ENCODE measurements at regions not wholly inside any gene's neighbourhood (a gene's known extent, or its start where the extent isn't known, plus 50 kb on each side); places are given as distances from the start of the nearest gene placed in this dataset.

DNA sequence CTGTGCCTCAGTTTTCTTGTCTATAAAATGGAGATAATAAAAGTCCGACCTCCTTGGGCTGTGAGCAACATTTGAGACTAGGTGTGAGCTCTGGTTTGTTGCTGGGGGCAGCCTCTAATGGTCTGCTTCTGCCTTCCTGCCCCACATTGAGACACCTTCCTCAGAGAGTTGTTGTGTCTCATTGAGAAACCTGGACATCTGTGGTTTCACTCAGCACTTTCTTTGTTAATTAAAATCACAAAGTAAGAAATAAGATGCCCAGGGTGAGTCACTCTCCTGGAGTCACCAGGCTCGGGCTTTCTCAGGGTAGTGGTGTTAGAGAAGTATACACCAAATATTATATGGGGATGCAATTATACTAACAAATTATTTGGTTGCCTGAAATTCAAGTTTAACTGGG lies 389.2 kb upstream of the SALL1 start:
- Histone ChIP-seq H3K9me3 (no peaks in the 10 kb centered on the region), H3K4me3 (no peak overlapping the region), H3K36me3 (no peaks in the 10 kb centered on the region), H3K4me1 (no peaks in the 10 kb centered on the region), H3K27me3 (no peaks in the 10 kb centered on the region), H3K27ac (no peak overlapping the region)
- TF ChIP-seq, protein P1, sequence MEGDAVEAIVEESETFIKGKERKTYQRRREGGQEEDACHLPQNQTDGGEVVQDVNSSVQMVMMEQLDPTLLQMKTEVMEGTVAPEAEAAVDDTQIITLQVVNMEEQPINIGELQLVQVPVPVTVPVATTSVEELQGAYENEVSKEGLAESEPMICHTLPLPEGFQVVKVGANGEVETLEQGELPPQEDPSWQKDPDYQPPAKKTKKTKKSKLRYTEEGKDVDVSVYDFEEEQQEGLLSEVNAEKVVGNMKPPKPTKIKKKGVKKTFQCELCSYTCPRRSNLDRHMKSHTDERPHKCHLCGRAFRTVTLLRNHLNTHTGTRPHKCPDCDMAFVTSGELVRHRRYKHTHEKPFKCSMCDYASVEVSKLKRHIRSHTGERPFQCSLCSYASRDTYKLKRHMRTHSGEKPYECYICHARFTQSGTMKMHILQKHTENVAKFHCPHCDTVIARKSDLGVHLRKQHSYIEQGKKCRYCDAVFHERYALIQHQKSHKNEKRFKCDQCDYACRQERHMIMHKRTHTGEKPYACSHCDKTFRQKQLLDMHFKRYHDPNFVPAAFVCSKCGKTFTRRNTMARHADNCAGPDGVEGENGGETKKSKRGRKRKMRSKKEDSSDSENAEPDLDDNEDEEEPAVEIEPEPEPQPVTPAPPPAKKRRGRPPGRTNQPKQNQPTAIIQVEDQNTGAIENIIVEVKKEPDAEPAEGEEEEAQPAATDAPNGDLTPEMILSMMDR (IDR thresholded peaks at IDR 0.05): no peak
- DNase-seq (ENCODE audit: low spot score): no peak

DNA sequence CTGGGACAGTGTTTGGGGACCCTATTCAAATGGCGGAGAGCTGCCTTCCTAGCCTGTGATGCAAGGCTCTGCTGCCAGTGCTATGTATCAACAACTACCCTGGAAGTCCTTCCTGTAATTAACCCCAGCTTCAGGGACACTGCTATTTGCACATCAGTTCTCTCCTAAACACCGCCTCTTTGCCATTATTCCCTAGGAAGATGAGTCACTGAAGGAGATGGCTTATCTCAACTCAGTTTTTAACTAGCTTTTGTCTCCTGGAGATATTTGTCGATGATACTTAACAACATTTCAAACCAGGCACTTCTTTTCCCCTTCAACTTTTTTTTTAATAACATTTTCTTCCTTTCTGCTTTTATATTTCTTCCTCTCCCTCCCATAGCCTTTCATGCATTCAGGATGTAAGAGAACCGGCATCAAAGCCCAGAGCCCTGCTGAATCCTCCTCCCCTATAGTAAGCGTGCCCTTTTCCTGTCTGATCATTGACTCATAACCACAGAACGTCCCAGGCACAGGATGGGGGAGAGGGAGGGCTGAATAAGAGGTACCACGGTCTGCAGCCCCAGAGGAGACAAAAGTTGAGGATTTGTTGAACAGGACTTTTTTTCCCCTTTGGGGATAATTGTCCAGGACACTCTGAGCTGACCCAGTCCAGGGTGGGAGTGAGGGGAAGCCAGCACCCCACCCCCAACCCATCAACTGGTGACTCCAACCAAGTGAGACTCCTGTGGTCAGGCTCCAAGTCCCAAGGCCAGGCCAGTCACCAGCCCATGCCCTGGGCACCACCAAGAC lies 387.8 kb upstream of the SALL1 start:
- DNase-seq (ENCODE audit: low spot score): no peak
- Histone ChIP-seq H3K9me3 (no peaks in the 10 kb centered on the region), H3K27me3 (no peaks in the 10 kb centered on the region), H3K4me3 (no peak overlapping the region), H3K27ac (no peak overlapping the region), H3K36me3 (no peaks in the 10 kb centered on the region), H3K4me1 (no peaks in the 10 kb centered on the region)
- TF ChIP-seq, protein P1 (IDR thresholded peaks at IDR 0.05): no peak

GRCh38 chr16:51535591-51535990 lies 384.5 kb upstream of the SALL1 start:
- DNase-seq (ENCODE audit: low spot score): no peak
- no peak overlapping the region for H3K27ac ChIP-seq
- H3K4me3 ChIP-seq: no peak overlapping the region
- H3K36me3 ChIP-seq: no peaks in the 10 kb centered on the region
- TF ChIP-seq, protein P1 (IDR thresholded peaks at IDR 0.05): no peak
- no peaks in the 10 kb centered on the region for H3K9me3 ChIP-seq
- no peaks in the 10 kb centered on the region for H3K4me1 ChIP-seq
- H3K27me3 ChIP-seq: no peaks in the 10 kb centered on the region

GRCh38 chr16:51532551-51532950 lies 381.5 kb upstream of the SALL1 start:
- H3K27ac ChIP-seq: no peak overlapping the region
- no peaks in the 10 kb centered on the region for H3K36me3 ChIP-seq
- no peak for DNase-seq (ENCODE audit: low spot score)
- TF ChIP-seq, protein P1 (IDR thresholded peaks at IDR 0.05): no peak
- no peaks in the 10 kb centered on the region for H3K9me3 ChIP-seq
- no peaks in the 10 kb centered on the region for H3K27me3 ChIP-seq
- no peak overlapping the region for H3K4me3 ChIP-seq
- H3K4me1 ChIP-seq: no peaks in the 10 kb centered on the region

- H3K9me3 ChIP-seq: no peaks in the 10 kb centered on the region
- H3K4me3 ChIP-seq: no peak overlapping the region
- no peaks in the 10 kb centered on the region for H3K36me3 ChIP-seq
- no peaks in the 10 kb centered on the region for H3K27me3 ChIP-seq
- no peak for DNase-seq (ENCODE audit: low spot score)
- H3K4me1 ChIP-seq: no peaks in the 10 kb centered on the region
- TF ChIP-seq, protein P1 (IDR thresholded peaks at IDR 0.05): no peak
- H3K27ac ChIP-seq: no peak overlapping the region
Observed at GRCh38 chr16:51531271-51531670, 380.2 kb upstream of the SALL1 start.

- H3K36me3 ChIP-seq: no peaks in the 10 kb centered on the region
- TF ChIP-seq, protein P1 (IDR thresholded peaks at IDR 0.05): no peak
- peaks cover 0 to 3% of the 10 kb centered on the region in 2 donors for H3K9me3 ChIP-seq
- no peak overlapping the region for H3K27ac ChIP-seq
- H3K4me3 ChIP-seq: no peak overlapping the region
- no peak for DNase-seq (ENCODE audit: low spot score)
- H3K4me1 ChIP-seq: no peaks in the 10 kb centered on the region
- no peaks in the 10 kb centered on the region for H3K27me3 ChIP-seq
Observed at GRCh38 chr16:51527349-51527748, 376.3 kb upstream of the SALL1 start.
